ENCODE measurements at regions not wholly inside any gene's neighbourhood (a gene's known extent, or its start where the extent isn't known, plus 50 kb on each side); places are given as distances from the start of the nearest gene placed in this dataset.
"Not testable (repeated sequence)": the region's sequence is repeated elsewhere in the genome, so short reads cannot be mapped to it uniquely, and the experiment has no call there.

- no peak for TF ChIP-seq CTCF (conservative IDR thresholded peaks at IDR 0.05; ENCODE audit: low read depth, low read length)
- no peak overlapping the region for H3K4me3 ChIP-seq (ENCODE audit: low read length)
- DNase-seq (ENCODE audit: low read depth) = no peak
Measured at GRCh38 chr10:125411724-125412123, 251.4 kb upstream of the CTBP2 start.

GRCh38 chr10:125409756-125410155, 249.4 kb upstream of the CTBP2 start:
- DNase-seq (ENCODE audit: low read depth) = no peak
- no peak overlapping the region for H3K4me3 ChIP-seq (ENCODE audit: low read length)
- no peak for TF ChIP-seq CTCF (conservative IDR thresholded peaks at IDR 0.05; ENCODE audit: low read depth, low read length)

- DNase-seq (ENCODE audit: low read depth) = no peak
- TF ChIP-seq CTCF (conservative IDR thresholded peaks at IDR 0.05; ENCODE audit: low read depth, low read length) = no peak
- H3K4me3 ChIP-seq (ENCODE audit: low read length) = no peak overlapping the region
Measured at GRCh38 chr10:125407557-125407956, 247.2 kb upstream of the CTBP2 start.

GRCh38 chr10:125407000-125407502, 246.7 kb upstream of the CTBP2 start:
- H3K4me3 ChIP-seq (ENCODE audit: low read length) = no peak overlapping the region
- TF ChIP-seq CTCF (conservative IDR thresholded peaks at IDR 0.05; ENCODE audit: low read depth, low read length) = no peak
- no peak for DNase-seq (ENCODE audit: low read depth)

GRCh38 chr10:125404902-125405301, 244.5 kb upstream of the CTBP2 start:
- not testable (repeated sequence) for H3K4me3 ChIP-seq (ENCODE audit: low read length); DNase-seq (ENCODE audit: low read depth)

GRCh38 chr10:125401462-125401861, 241.1 kb upstream of the CTBP2 start:
- no peak for DNase-seq (ENCODE audit: low read depth)
- H3K4me3 ChIP-seq (ENCODE audit: low read length) = no peak overlapping the region
- no peak for TF ChIP-seq CTCF (conservative IDR thresholded peaks at IDR 0.05; ENCODE audit: low read depth, low read length)

- no peak for TF ChIP-seq CTCF (conservative IDR thresholded peaks at IDR 0.05; ENCODE audit: low read depth, low read length)
- H3K4me3 ChIP-seq (ENCODE audit: low read length) = no peak overlapping the region
- no peak for DNase-seq (ENCODE audit: low read depth)
Measured at GRCh38 chr10:125399289-125399688, 238.9 kb upstream of the CTBP2 start.

- TF ChIP-seq CTCF (conservative IDR thresholded peaks at IDR 0.05; ENCODE audit: low read depth, low read length) = no peak
- H3K4me3 ChIP-seq (ENCODE audit: low read length) = no peak overlapping the region
- no peak for DNase-seq (ENCODE audit: low read depth)
Measured at GRCh38 chr10:125398270-125398669, 237.9 kb upstream of the CTBP2 start.
